ENCODE measurements at regions not wholly inside any gene's neighbourhood (a gene's known extent, or its start where the extent isn't known, plus 50 kb on each side); places are given as distances from the start of the nearest gene placed in this dataset.

DNA sequence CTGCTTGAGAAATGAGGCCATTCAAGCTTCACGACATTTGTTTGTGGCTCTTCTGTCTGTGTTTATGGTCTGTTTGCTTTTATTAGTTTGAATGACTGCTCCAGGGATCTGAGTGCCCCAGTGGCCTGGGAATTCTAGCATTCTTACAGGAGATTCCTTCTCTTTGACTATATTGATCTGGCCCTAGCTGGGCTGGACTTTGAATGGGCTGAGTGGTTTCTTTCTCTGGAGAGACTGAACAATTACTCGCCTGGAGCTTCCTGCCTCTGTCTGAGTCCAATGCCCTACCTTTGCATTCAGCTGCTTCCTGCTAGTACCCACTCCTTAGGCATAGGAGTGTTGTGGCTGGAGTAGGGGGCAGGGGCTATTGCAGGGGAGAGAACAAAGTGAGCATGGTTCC lies 51.2 kb upstream of the EDA start:
- no peak for TF ChIP-seq JUND (IDR thresholded peaks at IDR 0.05; ENCODE audit: low read depth, low read length)
- TF ChIP-seq, protein P1, sequence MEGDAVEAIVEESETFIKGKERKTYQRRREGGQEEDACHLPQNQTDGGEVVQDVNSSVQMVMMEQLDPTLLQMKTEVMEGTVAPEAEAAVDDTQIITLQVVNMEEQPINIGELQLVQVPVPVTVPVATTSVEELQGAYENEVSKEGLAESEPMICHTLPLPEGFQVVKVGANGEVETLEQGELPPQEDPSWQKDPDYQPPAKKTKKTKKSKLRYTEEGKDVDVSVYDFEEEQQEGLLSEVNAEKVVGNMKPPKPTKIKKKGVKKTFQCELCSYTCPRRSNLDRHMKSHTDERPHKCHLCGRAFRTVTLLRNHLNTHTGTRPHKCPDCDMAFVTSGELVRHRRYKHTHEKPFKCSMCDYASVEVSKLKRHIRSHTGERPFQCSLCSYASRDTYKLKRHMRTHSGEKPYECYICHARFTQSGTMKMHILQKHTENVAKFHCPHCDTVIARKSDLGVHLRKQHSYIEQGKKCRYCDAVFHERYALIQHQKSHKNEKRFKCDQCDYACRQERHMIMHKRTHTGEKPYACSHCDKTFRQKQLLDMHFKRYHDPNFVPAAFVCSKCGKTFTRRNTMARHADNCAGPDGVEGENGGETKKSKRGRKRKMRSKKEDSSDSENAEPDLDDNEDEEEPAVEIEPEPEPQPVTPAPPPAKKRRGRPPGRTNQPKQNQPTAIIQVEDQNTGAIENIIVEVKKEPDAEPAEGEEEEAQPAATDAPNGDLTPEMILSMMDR (IDR thresholded peaks at IDR 0.05 in 2 of 3, conservative IDR thresholded peaks at IDR 0.05 in 1 of 3; ENCODE audit: control insufficient read depth in 2 of 3, extremely low read depth in 1 of 3, insufficient read depth in 1 of 3, low read depth in 3 of 3, low read length in 3 of 3) = no peak
- no peak for TF ChIP-seq CBX5 (IDR thresholded peaks at IDR 0.05; ENCODE audit: low read depth)
- no peak for TF ChIP-seq POLR2AphosphoS5 (IDR thresholded peaks at IDR 0.05; ENCODE audit: low read length)
- no peak for TF ChIP-seq EZH2 (IDR thresholded peaks at IDR 0.05; ENCODE audit: borderline replicate concordance, control insufficient read depth, low read depth, low read length)
